DOHH2 (cell line): ENCODE measurements at regions not wholly inside any gene's neighbourhood (a gene's known extent, or its start where the extent isn't known, plus 50 kb on each side); places are given as distances from the start of the nearest gene placed in this dataset.

Source experiments
- CTCF ChIP-seq: fragments of 200-600 bp; sonication (generic); IDR thresholded peaks from one replicate; pipeline ENCODE4 v1.5.1; 2014; ENCODE audit warnings: antibody characterized with exemption, mild to moderate bottlenecking, low read depth, low read length; ENCODE audit not compliant: poor library complexity, severe bottlenecking
- EZH2phosphoT487 ChIP-seq: fragments of 200-600 bp; sonication (generic); IDR thresholded peaks from 2 replicates; pipeline ENCODE4 v1.6.1; 2017; ENCODE audit warnings: borderline replicate concordance, mild to moderate bottlenecking, antibody characterized with exemption, low read length, moderate library complexity, mixed read lengths

- no peak for TF ChIP-seq CTCF
- TF ChIP-seq EZH2phosphoT487, result no peak
These were observed 274.9 kb upstream of the FANCL start for GRCh38 chr2:58515827-58516573.
